Neuron (in vitro differentiated cells): ENCODE measurements at regions not wholly inside any gene's neighbourhood (a gene's known extent, or its start where the extent isn't known, plus 50 kb on each side); places are given as distances from the start of the nearest gene placed in this dataset.
"Not testable (repeated sequence)": the region's sequence is repeated elsewhere in the genome, so short reads cannot be mapped to it uniquely, and the experiment has no call there.

Experiments
- H2AFZ ChIP-seq: one replicate; pipeline ENCODE4 v1.6.1; 2013; ENCODE audit warnings: low read depth, mild to moderate bottlenecking, inconsistent platforms, low read length, moderate library complexity
- H3K27me3 ChIP-seq: one replicate; pipeline ENCODE4 v1.6.1; 2013; ENCODE audit warnings: low read length; ENCODE audit not compliant: insufficient read depth
- H3K36me3 ChIP-seq: one replicate; pipeline ENCODE4 v1.6.1; 2013; ENCODE audit warnings: low read length; ENCODE audit not compliant: insufficient read depth
- H3K4me1 ChIP-seq: one replicate; pipeline ENCODE4 v1.6.1; 2013; ENCODE audit warnings: low read length; ENCODE audit not compliant: insufficient read depth
- H3K4me3 ChIP-seq: 2 replicates; pipeline ENCODE4 v1.5.1; 2013; ENCODE audit warnings: mild to moderate bottlenecking, low read length, moderate library complexity
- H3K9me3 ChIP-seq: one replicate; pipeline ENCODE4 v1.6.1; 2013; ENCODE audit warnings: low read length

GRCh38 chr20:30484009-30484748 lies 773.3 kb upstream of the DEFB115 start:
- Histone ChIP-seq H3K9me3 (no peaks in the 10 kb centered on the region), H3K4me1 (no peaks in the 10 kb centered on the region), H2AFZ (no peak overlapping the region), H3K36me3 (no peaks in the 10 kb centered on the region), H3K27me3 (no peaks in the 10 kb centered on the region), H3K4me3 (no peak overlapping the region)

- H3K36me3 ChIP-seq = no peaks in the 10 kb centered on the region
- no peaks in the 10 kb centered on the region for H3K9me3 ChIP-seq
- H3K4me3 ChIP-seq = no peak overlapping the region
- no peak overlapping the region for H2AFZ ChIP-seq
- no peaks in the 10 kb centered on the region for H3K4me1 ChIP-seq
- no peaks in the 10 kb centered on the region for H3K27me3 ChIP-seq
Observed at GRCh38 chr20:30484749-30485070, 772.8 kb upstream of the DEFB115 start.

GRCh38 chr20:30485331-30486102 lies 771.9 kb upstream of the DEFB115 start:
- Histone ChIP-seq H3K9me3 (no peaks in the 10 kb centered on the region), H3K36me3 (no peaks in the 10 kb centered on the region), H3K4me3 (no peak overlapping the region), H3K27me3 (no peaks in the 10 kb centered on the region), H3K4me1 (no peaks in the 10 kb centered on the region), H2AFZ (no peak overlapping the region)

- Histone ChIP-seq H3K36me3 (no peaks in the 10 kb centered on the region), H3K9me3 (no peaks in the 10 kb centered on the region), H3K4me1 (no peaks in the 10 kb centered on the region), H3K27me3 (no peaks in the 10 kb centered on the region), H2AFZ (no peak overlapping the region), H3K4me3 (no peak overlapping the region)
Observed at GRCh38 chr20:30486103-30486478, 771.4 kb upstream of the DEFB115 start.

GRCh38 chr20:30487461-30487860 lies 770.0 kb upstream of the DEFB115 start:
- H3K4me1 ChIP-seq, H2AFZ ChIP-seq, H3K27me3 ChIP-seq, H3K9me3 ChIP-seq, H3K36me3 ChIP-seq, H3K4me3 ChIP-seq: not testable (repeated sequence)

- Histone ChIP-seq H3K27me3 (no peaks in the 10 kb centered on the region), H3K9me3 (no peaks in the 10 kb centered on the region), H3K36me3 (no peaks in the 10 kb centered on the region), H3K4me3 (no peak overlapping the region), H3K4me1 (no peaks in the 10 kb centered on the region), H2AFZ (no peak overlapping the region)
Observed at GRCh38 chr20:30487947-30488926, 769.2 kb upstream of the DEFB115 start.

GRCh38 chr20:30488941-30489613 lies 768.4 kb upstream of the DEFB115 start:
- Histone ChIP-seq H3K4me1 (no peaks in the 10 kb centered on the region), H2AFZ (no peak overlapping the region), H3K9me3 (no peaks in the 10 kb centered on the region), H3K36me3 (no peaks in the 10 kb centered on the region), H3K27me3 (no peaks in the 10 kb centered on the region), H3K4me3 (no peak overlapping the region)

- Histone ChIP-seq H2AFZ (no peak overlapping the region), H3K27me3 (no peaks in the 10 kb centered on the region), H3K36me3 (no peaks in the 10 kb centered on the region), H3K9me3 (no peaks in the 10 kb centered on the region), H3K4me3 (no peak overlapping the region), H3K4me1 (no peaks in the 10 kb centered on the region)
Observed at GRCh38 chr20:30489614-30490003, 767.9 kb upstream of the DEFB115 start.

GRCh38 chr20:30491016-30491415 lies 766.4 kb upstream of the DEFB115 start:
- Histone ChIP-seq H3K9me3 (no peaks in the 10 kb centered on the region), H3K27me3 (no peaks in the 10 kb centered on the region), H3K4me1 (no peaks in the 10 kb centered on the region), H3K36me3 (no peaks in the 10 kb centered on the region), H2AFZ (no peak overlapping the region), H3K4me3 (no peak overlapping the region)

GRCh38 chr20:30496656-30497055 lies 760.8 kb upstream of the DEFB115 start:
- H2AFZ ChIP-seq, H3K4me1 ChIP-seq, H3K4me3 ChIP-seq, H3K27me3 ChIP-seq, H3K36me3 ChIP-seq, H3K9me3 ChIP-seq: not testable (repeated sequence)

GRCh38 chr20:30497191-30497590 lies 760.3 kb upstream of the DEFB115 start:
- H2AFZ ChIP-seq, H3K4me3 ChIP-seq, H3K9me3 ChIP-seq, H3K27me3 ChIP-seq, H3K36me3 ChIP-seq, H3K4me1 ChIP-seq: not testable (repeated sequence)

- H3K4me3 ChIP-seq = no peak overlapping the region
- H3K4me1 ChIP-seq = peaks cover 2% of the 10 kb centered on the region
- no peaks in the 10 kb centered on the region for H3K9me3 ChIP-seq
Observed at GRCh38 chr20:30499123-30499522, 758.3 kb upstream of the DEFB115 start.

More at GRCh38 chr20:30499123-30499522, 758.3 kb upstream of the DEFB115 start:
- no peak overlapping the region for H2AFZ ChIP-seq
- H3K27me3 ChIP-seq = no peaks in the 10 kb centered on the region
- no peaks in the 10 kb centered on the region for H3K36me3 ChIP-seq
